ENCODE measurements at regions not wholly inside any gene's neighbourhood (a gene's known extent, or its start where the extent isn't known, plus 50 kb on each side); places are given as distances from the start of the nearest gene placed in this dataset.

GRCh38 chr6:21531393-21531792 is 62.2 kb upstream of the SOX4 start:
- Histone ChIP-seq H2AFZ (ENCODE audit: low read depth, low read length) (no peak overlapping the region), H3K9me3 (ENCODE audit: insufficient read depth, low read length, severe bottlenecking) (no peaks in the 10 kb centered on the region), H4K20me1 (ENCODE audit: insufficient read depth, low read length) (no peaks in the 10 kb centered on the region), H3K27me3 (ENCODE audit: insufficient read depth, low read length, poor library complexity) (no peaks in the 10 kb centered on the region), H3K4me1 (ENCODE audit: insufficient read depth, low read length) (no peaks in the 10 kb centered on the region), H3K4me2 (ENCODE audit: insufficient read depth, low read length) (no peak overlapping the region), H3K4me3 (ENCODE audit: low read depth in 1 of 2, low read length in 2 of 2) (no peak overlapping the region), H3K36me3 (ENCODE audit: insufficient read depth, low read length) (no peaks in the 10 kb centered on the region), H3K9ac (ENCODE audit: low read depth, low read length) (no peak overlapping the region), H3K79me2 (ENCODE audit: insufficient read depth, low read length) (no peaks in the 10 kb centered on the region), H3K27ac (ENCODE audit: low read length) (no peak overlapping the region)
- TF ChIP-seq EZH2 (IDR thresholded peaks at IDR 0.05; ENCODE audit: borderline replicate concordance, low read depth, low read length, severe bottlenecking) (no peak), CTCF (IDR thresholded peaks at IDR 0.05; ENCODE audit: borderline replicate concordance, extremely low read depth, low read length, poor library complexity, severe bottlenecking) (no peak)
- DNase-seq (no peak), ATAC-seq (ENCODE audit: insufficient read depth, low read depth) (no peak)

- Histone ChIP-seq H3K9ac (ENCODE audit: low read depth, low read length) (no peak overlapping the region), H3K27me3 (ENCODE audit: insufficient read depth, low read length, poor library complexity) (no peaks in the 10 kb centered on the region), H2AFZ (ENCODE audit: low read depth, low read length) (no peak overlapping the region), H3K9me3 (ENCODE audit: insufficient read depth, low read length, severe bottlenecking) (no peaks in the 10 kb centered on the region), H3K36me3 (ENCODE audit: insufficient read depth, low read length) (no peaks in the 10 kb centered on the region), H3K4me2 (ENCODE audit: insufficient read depth, low read length) (no peak overlapping the region), H4K20me1 (ENCODE audit: insufficient read depth, low read length) (no peaks in the 10 kb centered on the region), H3K4me1 (ENCODE audit: insufficient read depth, low read length) (no peaks in the 10 kb centered on the region), H3K79me2 (ENCODE audit: insufficient read depth, low read length) (no peaks in the 10 kb centered on the region), H3K4me3 (ENCODE audit: low read depth in 1 of 2, low read length in 2 of 2) (no peak overlapping the region), H3K27ac (ENCODE audit: low read length) (no peak overlapping the region)
- DNase-seq (no peak), ATAC-seq (ENCODE audit: insufficient read depth, low read depth) (no peak)
- TF ChIP-seq CTCF (IDR thresholded peaks at IDR 0.05; ENCODE audit: borderline replicate concordance, extremely low read depth, low read length, poor library complexity, severe bottlenecking) = no peak
- no peak for TF ChIP-seq EZH2 (IDR thresholded peaks at IDR 0.05; ENCODE audit: borderline replicate concordance, low read depth, low read length, severe bottlenecking)
Measured at GRCh38 chr6:21533678-21534077, 59.9 kb upstream of the SOX4 start.

GRCh38 chr6:21536280-21536766 is 57.2 kb upstream of the SOX4 start:
- H3K27ac ChIP-seq (ENCODE audit: low read length) = no peak overlapping the region
- H3K4me2 ChIP-seq (ENCODE audit: insufficient read depth, low read length) = no peak overlapping the region
- H3K9ac ChIP-seq (ENCODE audit: low read depth, low read length) = no peak overlapping the region
- H3K27me3 ChIP-seq (ENCODE audit: insufficient read depth, low read length, poor library complexity) = no peaks in the 10 kb centered on the region
- no peak overlapping the region for H2AFZ ChIP-seq (ENCODE audit: low read depth, low read length)
- no peak overlapping the region for H3K4me3 ChIP-seq (ENCODE audit: low read depth in 1 of 2, low read length in 2 of 2)
- ATAC-seq (ENCODE audit: insufficient read depth, low read depth) (no peak), DNase-seq (no peak)
- H3K4me1 ChIP-seq (ENCODE audit: insufficient read depth, low read length) = no peaks in the 10 kb centered on the region
- TF ChIP-seq CTCF (IDR thresholded peaks at IDR 0.05; ENCODE audit: borderline replicate concordance, extremely low read depth, low read length, poor library complexity, severe bottlenecking) (no peak), EZH2 (IDR thresholded peaks at IDR 0.05; ENCODE audit: borderline replicate concordance, low read depth, low read length, severe bottlenecking) (no peak)
- no peaks in the 10 kb centered on the region for H3K36me3 ChIP-seq (ENCODE audit: insufficient read depth, low read length)
- H4K20me1 ChIP-seq (ENCODE audit: insufficient read depth, low read length) = no peaks in the 10 kb centered on the region
- no peaks in the 10 kb centered on the region for H3K9me3 ChIP-seq (ENCODE audit: insufficient read depth, low read length, severe bottlenecking)
- H3K79me2 ChIP-seq (ENCODE audit: insufficient read depth, low read length) = no peaks in the 10 kb centered on the region

GRCh38 chr6:21537637-21538036 is 55.9 kb upstream of the SOX4 start:
- Histone ChIP-seq H3K79me2 (ENCODE audit: insufficient read depth, low read length) (no peaks in the 10 kb centered on the region), H3K9ac (ENCODE audit: low read depth, low read length) (no peak overlapping the region), H3K27me3 (ENCODE audit: insufficient read depth, low read length, poor library complexity) (no peaks in the 10 kb centered on the region), H3K4me2 (ENCODE audit: insufficient read depth, low read length) (no peak overlapping the region), H4K20me1 (ENCODE audit: insufficient read depth, low read length) (no peaks in the 10 kb centered on the region), H3K36me3 (ENCODE audit: insufficient read depth, low read length) (no peaks in the 10 kb centered on the region), H3K4me1 (ENCODE audit: insufficient read depth, low read length) (no peaks in the 10 kb centered on the region), H3K9me3 (ENCODE audit: insufficient read depth, low read length, severe bottlenecking) (no peaks in the 10 kb centered on the region), H3K4me3 (ENCODE audit: low read depth in 1 of 2, low read length in 2 of 2) (no peak overlapping the region), H3K27ac (ENCODE audit: low read length) (no peak overlapping the region), H2AFZ (ENCODE audit: low read depth, low read length) (no peak overlapping the region)
- ATAC-seq (ENCODE audit: insufficient read depth, low read depth) = no peak
- no peak for DNase-seq
- TF ChIP-seq CTCF (IDR thresholded peaks at IDR 0.05; ENCODE audit: borderline replicate concordance, extremely low read depth, low read length, poor library complexity, severe bottlenecking) (no peak), EZH2 (IDR thresholded peaks at IDR 0.05; ENCODE audit: borderline replicate concordance, low read depth, low read length, severe bottlenecking) (no peak)

All from DND-41 (cell line).